HG03460 (cell line): ENCODE measurements at regions not wholly inside any gene's neighbourhood (a gene's known extent, or its start where the extent isn't known, plus 50 kb on each side); places are given as distances from the start of the nearest gene placed in this dataset.

ENCODE experiments used
- ATAC-seq: cut with Tn5 transposase; IDR thresholded peaks from one replicate; pipeline ENCODE4 v1.9.1; 2021; ENCODE audit not compliant: unreplicated experiment

DNA sequence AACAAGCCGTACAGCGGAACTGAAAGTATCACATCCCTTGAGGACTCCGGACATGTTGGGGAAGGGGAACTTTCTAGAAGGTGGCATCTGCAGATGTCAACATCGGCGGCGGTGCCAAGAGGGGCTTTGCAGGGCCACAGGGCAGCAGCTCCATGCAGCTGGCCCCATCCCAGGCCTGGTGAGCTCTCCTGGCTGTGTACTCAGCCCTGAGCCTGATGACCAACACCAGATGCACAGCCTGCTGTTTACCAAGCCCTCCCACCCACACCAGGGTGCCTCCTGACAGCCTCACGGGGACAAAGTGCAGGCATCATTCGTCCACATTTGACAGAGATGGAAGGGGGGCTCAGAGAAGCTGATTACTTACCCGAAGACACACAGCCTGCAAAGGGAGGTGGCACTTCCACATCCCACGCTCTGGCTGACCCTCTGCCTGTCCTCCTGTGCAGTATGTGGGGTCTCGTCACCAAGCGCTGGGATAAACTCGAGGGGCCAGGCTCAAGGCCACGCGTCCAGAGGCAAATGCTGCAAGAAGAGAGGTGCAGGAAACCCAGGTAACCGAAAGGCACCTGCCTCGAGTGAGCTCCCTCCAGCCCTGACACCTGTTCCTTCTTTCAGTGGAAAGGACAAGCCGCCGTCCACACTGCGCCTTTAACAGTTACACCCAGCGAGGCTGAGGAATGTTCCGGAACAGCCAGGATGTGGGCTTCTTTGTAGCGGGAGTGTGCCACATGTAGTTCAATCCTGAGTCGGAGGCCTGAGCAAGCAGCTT is 69.0 kb upstream of the ASAP2 start:
- ATAC-seq: no peak

DNA sequence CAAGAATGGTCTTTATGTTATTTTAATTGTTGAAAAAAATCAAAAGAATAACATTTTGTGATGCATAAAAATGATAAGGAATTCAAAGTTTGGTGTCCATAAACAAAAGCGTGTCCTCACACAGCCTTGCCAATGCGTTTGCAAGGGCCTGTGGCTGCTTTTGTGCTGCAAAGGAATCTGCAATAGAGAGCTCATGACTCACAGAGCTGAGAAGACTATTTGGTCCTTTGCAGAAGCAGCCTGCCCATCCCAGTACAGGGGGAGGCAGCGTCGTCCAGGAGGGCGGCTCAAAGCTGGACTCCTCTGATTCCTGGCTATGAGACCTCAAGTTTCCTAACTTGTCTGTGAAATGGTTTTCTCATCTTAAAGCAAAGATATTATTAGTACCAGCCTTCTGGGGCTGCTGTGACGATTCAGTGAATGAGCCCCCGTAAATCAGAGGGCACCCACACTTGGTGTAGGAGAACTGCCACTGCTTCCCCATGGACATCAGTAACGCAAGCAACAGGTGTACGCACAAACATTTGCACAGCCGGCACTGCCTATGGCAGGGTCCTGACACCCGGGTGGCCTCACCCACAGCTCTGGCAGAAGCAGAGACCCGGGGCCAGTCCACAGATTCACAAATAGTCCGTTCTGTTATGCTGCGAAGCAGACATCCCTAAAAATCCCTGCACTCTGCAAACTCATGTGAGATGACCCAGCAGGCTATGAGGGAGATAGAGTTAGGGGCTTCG is 70.6 kb upstream of the ASAP2 start:
- ATAC-seq: no peak

DNA sequence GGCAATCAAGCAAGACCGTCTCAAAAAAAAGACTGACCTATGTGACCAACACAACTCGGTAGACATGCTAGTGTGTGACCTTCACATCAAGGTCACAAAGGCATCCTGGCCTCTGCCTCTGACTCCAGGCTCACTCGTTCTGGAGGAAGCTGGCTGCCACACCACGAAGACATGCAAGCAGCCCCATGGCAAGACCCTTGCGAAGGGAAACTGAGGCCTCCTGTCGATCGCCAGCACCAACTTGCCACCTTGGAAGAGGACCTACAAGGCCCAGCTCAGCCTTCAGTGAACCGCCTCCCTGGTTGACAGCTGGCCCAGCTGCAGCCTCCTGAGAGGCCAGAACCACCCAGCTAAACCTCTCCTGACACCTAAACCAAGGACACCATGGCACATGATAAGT is 79.3 kb upstream of the ASAP2 start:
- no peak for ATAC-seq

DNA sequence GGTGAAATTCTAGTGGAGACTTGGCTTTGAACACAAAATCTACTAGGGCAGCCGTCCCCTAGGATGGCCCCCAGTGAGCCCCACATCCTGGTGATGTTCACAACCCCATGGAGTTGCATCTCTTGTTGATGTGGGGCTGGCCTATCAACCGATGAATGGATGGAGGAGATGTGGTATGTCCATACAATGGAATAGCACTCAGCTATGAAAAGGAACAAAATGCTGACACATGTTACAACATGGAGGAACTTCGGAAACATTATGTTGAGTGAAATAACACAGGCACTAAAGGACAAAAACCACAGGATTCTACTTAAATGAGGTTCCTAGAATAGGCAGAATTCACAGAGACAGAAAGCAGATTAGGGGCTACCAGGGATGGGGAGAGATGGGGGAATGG is 80.1 kb upstream of the ASAP2 start:
- no peak for ATAC-seq

DNA sequence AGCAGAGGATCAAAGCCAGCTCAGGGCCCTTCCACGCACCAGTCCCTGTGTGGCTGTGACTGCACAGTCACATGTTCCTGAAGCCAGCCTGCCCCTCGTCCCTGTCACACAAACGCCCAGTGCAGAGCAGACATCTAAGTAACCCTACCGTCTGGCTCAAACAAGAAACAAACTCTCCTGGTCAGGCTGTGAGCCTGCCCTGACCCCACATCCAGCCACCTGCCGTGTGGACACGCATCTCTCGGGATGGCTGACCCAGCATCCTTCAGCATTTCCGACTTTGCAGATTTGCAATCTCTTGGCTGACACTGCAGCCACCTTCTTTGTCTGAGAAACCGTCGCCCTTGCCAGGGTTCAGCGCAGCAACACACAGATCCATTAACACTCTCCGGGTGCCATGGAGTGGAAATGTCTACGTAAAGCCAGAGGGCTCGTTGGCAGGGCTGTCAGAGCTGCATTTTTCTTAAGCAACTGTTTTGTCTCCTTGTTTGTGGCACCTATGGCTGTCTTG is 82.3 kb upstream of the ASAP2 start:
- ATAC-seq: no peak

DNA sequence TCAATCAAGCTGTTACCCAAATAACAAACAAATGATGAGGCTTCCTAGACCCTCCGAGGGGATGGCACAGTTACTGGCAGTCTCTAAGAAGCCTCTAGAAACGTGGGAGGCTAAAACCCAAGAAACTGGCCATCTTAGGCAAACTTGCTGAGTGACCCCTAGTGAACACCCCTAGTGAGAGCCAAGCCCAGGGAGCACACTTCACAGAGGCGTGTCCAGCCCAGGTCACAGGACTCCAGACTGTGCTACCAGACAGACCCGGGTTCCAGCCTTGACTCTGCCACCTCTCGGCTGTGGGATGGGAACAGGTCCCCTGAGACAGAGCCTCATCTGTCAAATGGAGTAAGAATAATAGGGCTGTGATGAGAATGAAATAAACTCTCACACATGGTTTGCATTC is 83.5 kb upstream of the ASAP2 start:
- no peak for ATAC-seq

DNA sequence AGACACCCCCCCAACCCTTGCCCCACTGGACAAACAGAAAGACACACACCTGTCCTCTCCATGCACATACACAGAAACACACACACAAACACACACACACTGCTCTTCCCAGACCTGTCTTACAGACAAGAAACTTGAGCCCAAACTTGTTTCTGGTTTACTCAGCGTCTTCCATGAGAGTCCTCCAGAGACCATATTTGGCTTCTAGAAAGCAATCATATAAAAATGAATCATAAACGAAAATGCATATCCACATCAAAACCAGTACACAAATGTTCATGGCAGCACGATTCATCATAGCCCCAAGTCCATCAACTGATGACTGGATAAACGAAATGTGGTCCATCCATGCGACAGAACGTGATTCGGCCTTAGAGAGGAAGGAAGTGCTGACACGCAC is 84.2 kb upstream of the ASAP2 start:
- ATAC-seq: no peak

DNA sequence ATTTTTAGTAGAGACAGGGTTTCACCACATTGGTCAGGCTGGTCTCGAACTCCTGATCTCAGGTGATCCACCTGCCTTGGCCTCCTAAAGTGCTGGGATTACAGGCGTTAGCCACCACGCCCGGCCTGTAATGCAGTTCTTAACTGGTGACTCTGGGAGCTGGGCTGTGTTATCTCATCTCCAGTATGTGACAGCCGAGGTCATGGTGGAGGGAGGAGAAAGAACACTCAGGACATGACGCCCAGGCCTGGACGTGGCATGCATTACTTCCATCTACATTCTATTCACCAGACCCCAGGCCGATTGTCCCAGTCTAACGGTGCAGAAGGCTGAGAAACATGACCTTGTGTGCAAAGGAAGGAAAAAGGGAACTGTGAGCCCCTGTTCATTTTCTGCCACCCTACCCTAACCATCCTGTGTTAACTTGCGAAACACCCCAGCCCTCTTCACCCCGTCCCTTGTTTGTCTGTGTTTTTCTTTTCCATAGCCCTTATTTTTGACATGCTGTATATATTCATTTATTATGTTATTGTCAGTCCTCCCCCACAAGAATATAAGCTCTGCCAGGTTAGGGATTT is 88.1 kb upstream of the ASAP2 start:
- no peak for ATAC-seq

DNA sequence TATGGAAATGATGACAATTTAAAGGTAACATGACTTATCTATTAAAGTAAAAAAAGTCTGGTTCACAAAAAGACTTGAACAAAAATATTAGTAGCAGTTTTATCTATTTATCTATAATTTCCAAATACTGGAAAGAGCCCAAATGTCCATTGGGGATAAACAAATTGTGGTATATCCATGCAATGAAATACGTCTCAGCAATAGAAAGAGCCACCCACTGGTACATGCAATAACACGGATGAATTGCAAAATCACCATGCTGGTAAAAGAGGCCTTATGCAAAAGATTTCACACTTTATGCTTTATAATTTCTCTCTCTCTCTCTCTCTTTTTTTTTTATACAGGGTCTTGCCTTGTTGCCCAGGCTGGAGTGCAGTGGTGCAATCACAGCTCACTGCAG is 91.4 kb upstream of the ASAP2 start:
- ATAC-seq: no peak

DNA sequence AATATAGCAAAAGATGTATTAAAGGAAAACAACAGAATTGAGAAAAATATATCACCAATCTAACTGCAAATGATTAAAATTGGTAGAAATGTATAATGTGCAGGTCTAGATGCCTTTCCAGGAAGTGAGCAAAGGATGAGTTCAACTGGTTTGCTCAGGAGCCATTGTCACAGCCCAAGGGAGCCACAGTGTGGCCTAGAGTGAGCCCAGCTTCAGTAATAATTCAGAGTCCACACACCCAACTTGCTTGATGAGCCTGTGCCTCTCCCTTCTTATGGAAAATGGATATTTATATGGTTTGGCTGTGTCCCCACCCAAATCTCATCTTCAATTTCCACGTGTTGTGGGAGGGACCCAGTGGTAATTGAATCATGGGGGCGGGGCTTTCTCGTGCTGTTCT is 92.2 kb upstream of the ASAP2 start:
- no peak for ATAC-seq

DNA sequence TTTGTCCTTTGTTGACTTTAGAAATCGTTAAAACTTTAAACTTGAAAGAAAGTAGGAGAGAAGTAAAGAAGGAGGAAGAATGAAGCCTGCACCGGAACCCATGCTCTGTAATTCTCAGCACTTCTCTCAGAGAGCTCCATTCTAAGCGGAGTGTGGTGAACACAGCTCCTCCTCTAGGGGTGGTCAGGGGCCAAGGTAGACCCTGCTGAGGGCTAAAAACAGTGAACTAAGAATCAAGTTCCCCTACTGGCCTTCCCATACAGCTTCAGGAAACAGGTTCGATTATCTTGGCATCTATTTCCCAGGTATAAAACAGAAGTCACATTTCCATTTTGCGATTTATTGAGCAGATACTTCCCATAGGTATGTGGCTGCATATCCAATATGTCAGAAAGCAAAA is 92.7 kb upstream of the ASAP2 start:
- ATAC-seq: no peak

DNA sequence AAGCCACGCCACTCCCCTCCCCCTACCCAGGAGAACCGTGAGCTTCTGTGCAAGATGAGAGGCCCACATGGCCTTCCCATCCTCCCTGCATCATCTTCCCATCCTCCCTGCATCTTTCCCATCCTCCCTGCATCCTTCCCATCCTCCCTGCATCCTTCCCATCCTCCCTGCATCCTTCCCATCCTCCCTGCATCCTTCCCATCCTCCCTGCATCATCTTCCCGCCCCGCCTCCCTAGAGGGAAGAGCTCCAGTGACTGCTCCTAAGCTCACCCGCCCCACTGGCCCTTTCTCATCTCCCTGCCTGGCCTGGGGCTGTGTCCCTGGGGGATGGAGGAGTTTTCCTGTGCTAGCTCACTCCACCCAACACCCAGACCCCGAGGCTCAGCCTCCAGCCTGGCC is 93.3 kb upstream of the ASAP2 start:
- ATAC-seq: no peak

DNA sequence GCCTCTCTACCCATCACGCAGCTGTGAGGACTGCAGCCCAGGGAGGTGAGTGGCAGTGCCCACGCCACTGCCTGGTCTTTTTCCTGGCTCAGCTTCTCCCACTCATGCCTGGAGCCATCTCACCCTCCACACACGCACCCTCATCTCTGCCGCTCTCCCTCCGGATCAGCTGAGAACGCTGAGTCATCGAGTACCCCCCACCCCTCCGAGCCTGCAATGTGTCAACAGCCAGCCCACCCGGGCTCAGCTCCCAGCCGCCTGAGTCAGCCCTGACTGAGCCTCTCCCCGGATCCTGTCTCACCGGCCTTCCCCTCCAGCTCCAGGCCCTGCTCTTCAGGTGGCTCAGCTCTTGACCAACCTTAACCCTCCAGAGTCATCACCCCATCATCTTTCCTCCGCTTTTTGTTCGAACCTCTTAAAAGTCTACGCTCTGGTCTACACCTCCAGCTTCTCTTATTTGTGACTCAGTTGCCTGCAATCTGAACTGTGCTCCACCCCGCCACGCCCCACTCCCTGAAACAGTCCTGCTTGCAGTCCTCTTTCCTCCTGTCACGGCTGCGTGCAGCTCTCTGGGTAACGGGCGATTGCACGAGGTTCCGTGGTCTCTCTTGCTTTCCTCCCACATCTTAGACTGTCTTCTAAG is 94.4 kb upstream of the ASAP2 start:
- ATAC-seq: no peak

DNA sequence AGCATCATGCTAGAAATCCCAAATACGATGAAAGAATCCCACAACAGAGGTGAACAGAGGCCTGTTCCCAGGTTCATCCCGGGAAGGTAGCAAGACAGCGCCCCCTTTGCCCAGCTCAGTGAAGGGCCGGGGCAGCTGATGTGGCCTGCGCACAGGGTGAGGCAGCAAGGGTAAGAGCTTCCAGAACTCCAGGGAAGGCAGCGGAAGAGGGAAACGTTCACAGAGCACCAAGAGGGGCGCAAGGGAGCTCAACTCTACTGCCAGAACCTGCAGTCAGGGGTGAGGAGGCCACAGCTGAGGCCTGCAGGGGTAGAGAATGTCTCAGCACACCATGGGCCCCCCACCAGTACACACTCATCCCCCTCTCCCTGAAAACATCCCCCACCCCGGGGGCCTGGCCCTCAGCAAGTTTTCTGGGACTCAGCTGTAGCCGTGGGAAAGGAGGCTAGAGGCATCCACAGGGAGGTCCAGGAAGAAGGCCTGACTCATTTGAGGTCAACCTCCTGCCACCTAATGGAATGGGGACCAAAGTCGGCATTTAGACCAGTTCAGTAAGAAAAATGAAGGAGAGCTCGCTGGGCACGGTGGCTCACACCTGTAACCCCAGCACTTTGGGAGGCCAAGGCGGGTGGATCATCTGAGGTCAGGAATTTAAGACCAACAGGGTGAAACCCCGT is 95.6 kb upstream of the ASAP2 start:
- ATAC-seq: no peak

DNA sequence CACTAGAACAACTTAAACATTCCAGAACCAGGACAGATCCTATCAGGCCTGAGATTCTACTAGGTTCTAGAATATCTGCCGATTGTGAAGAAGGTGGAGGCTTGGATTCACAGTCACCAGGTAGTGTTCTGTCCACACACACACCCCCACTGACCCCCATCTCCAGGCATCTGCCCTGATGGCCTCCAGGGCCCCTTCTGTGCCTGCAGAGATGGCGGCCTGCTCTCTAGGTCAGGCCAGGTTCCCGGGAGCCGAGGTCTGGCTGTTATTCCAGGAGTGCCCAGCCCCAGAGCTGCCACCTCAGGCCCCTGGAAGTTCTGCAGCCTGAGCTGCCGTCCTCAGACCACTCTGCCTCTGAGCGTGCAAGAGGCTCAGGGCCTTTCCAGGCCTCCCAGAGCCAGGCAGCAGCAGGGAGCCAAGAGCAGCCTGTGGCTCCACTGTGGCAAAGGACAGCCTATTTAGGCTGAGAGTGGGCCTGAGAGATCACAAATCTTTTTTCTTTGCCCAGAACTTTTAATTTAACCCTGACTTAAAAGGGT is 96.2 kb upstream of the ASAP2 start:
- no peak for ATAC-seq

DNA sequence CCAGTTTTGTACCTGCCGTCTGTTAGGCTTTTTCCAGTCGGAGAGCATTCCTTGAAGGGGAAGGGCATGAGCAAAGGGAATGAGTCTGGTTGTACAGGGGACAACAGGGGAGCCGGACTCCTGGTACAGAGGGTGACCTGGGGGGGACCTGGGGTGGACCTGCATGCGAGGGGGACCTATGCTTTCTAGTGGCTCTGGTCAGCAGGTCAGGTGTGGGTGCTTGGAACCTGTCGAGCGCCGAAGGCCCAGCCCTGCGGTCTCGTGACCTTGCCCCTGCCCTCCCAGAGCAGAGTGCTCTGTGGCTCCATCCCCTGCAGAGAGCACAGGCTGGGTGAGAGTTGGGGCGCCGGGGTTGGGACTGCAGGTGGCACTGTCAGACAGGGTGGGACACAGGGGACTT is 96.7 kb upstream of the ASAP2 start:
- no peak for ATAC-seq

DNA sequence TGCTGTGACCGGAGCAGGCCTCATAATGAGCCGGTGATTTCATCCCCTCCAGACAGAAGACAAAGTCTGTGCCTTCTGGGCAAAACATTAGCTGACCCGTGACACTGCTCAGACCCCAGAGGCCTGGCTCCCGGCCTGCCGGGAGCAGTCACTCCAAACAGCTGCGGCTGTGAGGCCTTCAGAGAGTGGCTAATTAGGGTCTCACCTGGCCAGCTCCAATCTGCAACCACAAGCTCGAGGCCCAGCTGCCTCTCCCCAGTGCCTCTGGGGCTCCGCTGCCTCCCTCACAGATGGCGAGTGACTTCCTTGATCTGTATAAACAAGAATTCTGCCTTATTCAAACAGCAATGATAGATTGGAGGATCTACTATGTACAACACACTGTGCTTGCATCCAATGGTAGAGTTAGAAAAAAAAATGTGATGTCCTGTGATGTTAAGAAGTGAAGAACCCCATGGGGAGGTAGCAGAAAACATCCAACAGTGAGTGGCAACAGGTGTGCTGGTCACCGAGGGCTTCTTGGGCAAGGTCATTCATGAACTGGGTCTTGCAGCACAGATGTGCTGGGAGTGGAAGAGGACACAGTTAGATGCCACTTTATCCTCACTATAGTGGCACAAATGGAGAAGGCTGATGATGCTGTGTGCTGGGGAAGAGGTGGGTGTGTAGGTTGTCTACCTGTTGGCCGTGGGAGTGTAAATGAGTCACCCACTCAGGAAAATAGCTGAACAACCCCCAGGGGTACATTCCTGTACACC is 98.2 kb upstream of the ASAP2 start:
- no peak for ATAC-seq

DNA sequence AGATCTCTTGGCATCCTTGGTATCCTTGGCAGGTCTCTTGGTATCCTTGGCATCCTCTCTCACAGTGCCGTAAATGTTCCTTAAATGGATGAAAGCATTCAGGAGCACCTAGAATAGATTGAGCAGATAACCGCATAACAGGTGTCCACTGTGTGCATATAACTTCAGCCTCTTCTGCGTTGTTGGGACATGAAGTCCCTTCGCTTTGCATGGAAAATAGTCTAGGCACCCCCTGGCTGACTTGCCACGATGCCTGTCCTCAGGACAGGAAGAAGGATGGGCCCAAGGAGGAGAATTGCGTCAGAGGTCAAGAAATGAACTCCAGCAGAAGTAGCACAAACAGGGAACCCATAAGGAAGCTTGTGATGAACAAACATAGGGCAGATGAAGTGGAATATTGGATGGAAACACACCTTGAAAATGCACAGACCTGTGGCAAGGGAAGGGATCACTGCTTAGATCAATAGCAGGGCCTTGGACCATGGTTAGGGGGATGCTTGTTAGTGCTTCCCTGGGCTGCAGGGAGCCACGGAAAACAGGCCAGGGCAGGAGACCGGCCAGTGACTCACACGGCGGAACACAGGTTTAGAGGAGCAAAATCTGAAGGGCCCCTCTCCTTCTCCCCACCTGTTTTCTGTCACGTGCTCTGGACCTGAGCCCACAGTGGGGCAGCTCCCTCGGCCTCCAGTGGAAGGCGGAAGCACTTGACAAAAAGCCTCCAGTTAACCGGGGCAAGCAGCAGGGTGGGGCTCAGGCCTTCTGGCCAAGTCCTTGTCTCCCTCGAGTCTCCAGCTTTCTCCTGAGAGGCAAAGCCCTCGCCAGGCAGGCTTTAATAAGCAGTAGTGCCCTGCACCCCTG is 99.2 kb upstream of the ASAP2 start:
- no peak for ATAC-seq
